Smooth muscle cell (in vitro differentiated cells): ENCODE measurements at regions not wholly inside any gene's neighbourhood (a gene's known extent, or its start where the extent isn't known, plus 50 kb on each side); places are given as distances from the start of the nearest gene placed in this dataset.

ENCODE experiments used
- DNase-seq: peaks from one replicate; lab custom pipeline; 2025; ENCODE audit not compliant: unreplicated experiment; lab: John Stamatoyannopoulos, UW
- H2AFZ ChIP-seq: fragments of 200-600 bp; sonication (generic); 2 replicates; pipeline ENCODE4 v1.6.0; 2016; ENCODE audit warnings: antibody characterized with exemption, low read depth, mild to moderate bottlenecking
- H3F3A ChIP-seq: fragments of 200-600 bp; sonication (generic); 2 replicates; pipeline ENCODE4 v1.6.0; 2017; ENCODE audit warnings: antibody characterized with exemption, low read depth
- H3K27ac ChIP-seq: fragments of 200-600 bp; sonication (generic); 2 replicates; pipeline ENCODE4 v1.5.1; 2016; ENCODE audit warnings: low read depth, mild to moderate bottlenecking
- H3K27me3 ChIP-seq: fragments of 200-600 bp; sonication (generic); 2 replicates; pipeline ENCODE4 v1.6.1; 2016; ENCODE audit warnings: low read depth, mild to moderate bottlenecking
- H3K36me3 ChIP-seq: fragments of 200-600 bp; sonication (generic); 2 replicates; pipeline ENCODE4 v1.5.1; 2016; ENCODE audit warnings: low read depth
- H3K4me1 ChIP-seq: fragments of 200-600 bp; sonication (generic); 2 replicates; pipeline ENCODE4 v1.5.1; 2016; ENCODE audit warnings: low read depth
- H3K4me2 ChIP-seq: fragments of 200-600 bp; sonication (generic); 2 replicates; pipeline ENCODE4 v1.6.0; 2016; ENCODE audit warnings: mild to moderate bottlenecking
- H3K4me3 ChIP-seq: fragments of 200-600 bp; sonication (generic); 2 replicates; pipeline ENCODE4 v1.5.1; 2016; ENCODE audit warnings: mild to moderate bottlenecking
- H3K79me2 ChIP-seq: fragments of 200-600 bp; sonication (generic); 2 replicates; pipeline ENCODE4 v1.6.0; 2016; ENCODE audit warnings: low read depth, mild to moderate bottlenecking
- H3K9ac ChIP-seq: fragments of 200-600 bp; sonication (generic); 2 replicates; pipeline ENCODE4 v1.6.0; 2016; ENCODE audit warnings: low read depth
- H3K9me3 ChIP-seq: fragments of 200-600 bp; sonication (generic); replicated peaks from 2 replicates; pipeline ENCODE4 v1.5.1; 2016; ENCODE audit warnings: low read depth
- H4K20me1 ChIP-seq: fragments of 200-600 bp; sonication (generic); 2 replicates; pipeline ENCODE4 v1.6.0; 2016; ENCODE audit warnings: low read depth
- WGBS: methylation state at CpG from one replicate; pipeline ENCODE4 v1.1.7; 2016; ENCODE audit warnings: low lambda C conversion rate; 5-methylcytosine and 5-hydroxymethylcytosine counted together
- TF ChIP-seq, protein P1 (sequence below): fragments of 200-600 bp; sonication (generic); IDR thresholded peaks from 2 replicates; pipeline ENCODE4 v1.5.1; 2017; ENCODE audit warnings: borderline replicate concordance, mild to moderate bottlenecking, antibody characterized with exemption; ENCODE audit not compliant: insufficient read depth, poor library complexity, severe bottlenecking

DNA sequence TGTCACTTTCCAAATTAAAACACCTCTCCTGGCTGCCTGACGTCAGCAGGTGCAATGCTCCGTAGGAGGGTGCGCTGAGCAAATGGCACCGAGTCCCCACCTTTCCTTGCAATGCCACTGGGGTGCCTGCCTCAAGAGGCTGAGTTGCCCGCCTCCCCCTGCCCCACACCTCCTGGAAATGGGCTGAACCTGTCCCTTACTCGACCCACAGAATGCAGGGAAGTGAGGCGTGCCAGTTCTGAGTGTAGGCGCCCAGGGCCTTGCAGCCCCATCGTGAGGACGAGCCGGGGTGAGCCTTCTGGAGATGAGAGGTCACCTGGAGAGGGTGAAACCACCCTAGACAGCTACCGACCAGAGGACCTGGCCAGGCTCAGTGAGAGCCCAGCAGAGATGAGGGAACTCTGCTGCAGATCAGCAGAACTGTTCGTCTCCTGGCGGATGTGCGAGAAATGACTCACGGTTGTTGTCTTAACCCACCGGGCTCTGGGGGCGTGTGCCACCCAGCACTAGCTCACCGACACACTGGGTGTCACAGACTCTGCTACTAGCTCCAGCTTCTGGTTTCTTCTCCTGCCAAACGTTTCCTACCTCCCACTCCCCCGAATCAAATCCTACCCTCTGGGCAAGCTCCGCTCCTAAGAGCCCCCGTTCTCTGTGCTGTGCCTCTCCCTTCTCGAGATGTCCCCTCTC lies 168.7 kb upstream of the HDAC4 start:
- no peak overlapping the region for H2AFZ ChIP-seq
- H3K4me1 ChIP-seq = peaks cover 8% of the 10 kb centered on the region
- no peaks in the 10 kb centered on the region for H4K20me1 ChIP-seq
- H3K4me3 ChIP-seq = no peak overlapping the region
- WGBS = 66% methylated on average over 24 of the region's 24 CpGs
- no peak overlapping the region for H3K9ac ChIP-seq
- TF ChIP-seq, protein P1, sequence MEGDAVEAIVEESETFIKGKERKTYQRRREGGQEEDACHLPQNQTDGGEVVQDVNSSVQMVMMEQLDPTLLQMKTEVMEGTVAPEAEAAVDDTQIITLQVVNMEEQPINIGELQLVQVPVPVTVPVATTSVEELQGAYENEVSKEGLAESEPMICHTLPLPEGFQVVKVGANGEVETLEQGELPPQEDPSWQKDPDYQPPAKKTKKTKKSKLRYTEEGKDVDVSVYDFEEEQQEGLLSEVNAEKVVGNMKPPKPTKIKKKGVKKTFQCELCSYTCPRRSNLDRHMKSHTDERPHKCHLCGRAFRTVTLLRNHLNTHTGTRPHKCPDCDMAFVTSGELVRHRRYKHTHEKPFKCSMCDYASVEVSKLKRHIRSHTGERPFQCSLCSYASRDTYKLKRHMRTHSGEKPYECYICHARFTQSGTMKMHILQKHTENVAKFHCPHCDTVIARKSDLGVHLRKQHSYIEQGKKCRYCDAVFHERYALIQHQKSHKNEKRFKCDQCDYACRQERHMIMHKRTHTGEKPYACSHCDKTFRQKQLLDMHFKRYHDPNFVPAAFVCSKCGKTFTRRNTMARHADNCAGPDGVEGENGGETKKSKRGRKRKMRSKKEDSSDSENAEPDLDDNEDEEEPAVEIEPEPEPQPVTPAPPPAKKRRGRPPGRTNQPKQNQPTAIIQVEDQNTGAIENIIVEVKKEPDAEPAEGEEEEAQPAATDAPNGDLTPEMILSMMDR = no peak
- no peaks in the 10 kb centered on the region for H3K27me3 ChIP-seq
- no peaks in the 10 kb centered on the region for H3K9me3 ChIP-seq
- H3K36me3 ChIP-seq = no peaks in the 10 kb centered on the region
- no peak overlapping the region for H3K27ac ChIP-seq
- DNase-seq = no peak
- H3K4me2 ChIP-seq = no peak overlapping the region
- no peaks in the 10 kb centered on the region for H3F3A ChIP-seq
- H3K79me2 ChIP-seq = no peaks in the 10 kb centered on the region

GRCh38 chr2:239568601-239569000 lies 167.8 kb upstream of the HDAC4 start:
- Histone ChIP-seq H3K79me2 (no peaks in the 10 kb centered on the region), H3K27ac (no peak overlapping the region), H3K4me1 (no peaks in the 10 kb centered on the region), H3K9ac (no peak overlapping the region), H3K36me3 (no peaks in the 10 kb centered on the region), H3K4me2 (no peak overlapping the region), H3K9me3 (no peaks in the 10 kb centered on the region), H2AFZ (no peak overlapping the region), H4K20me1 (no peaks in the 10 kb centered on the region), H3K4me3 (no peak overlapping the region), H3F3A (no peaks in the 10 kb centered on the region), H3K27me3 (no peaks in the 10 kb centered on the region)
- DNase-seq = no peak
- TF ChIP-seq, protein P1 = no peak
- WGBS = 81% methylated on average over 4 of the region's 4 CpGs

GRCh38 chr2:239567786-239568185 lies 167.0 kb upstream of the HDAC4 start:
- H4K20me1 ChIP-seq = no peaks in the 10 kb centered on the region
- peak overlapping the region; percentile 61 for H3K4me2 ChIP-seq
- no peaks in the 10 kb centered on the region for H3K36me3 ChIP-seq
- no peaks in the 10 kb centered on the region for H3K79me2 ChIP-seq
- DNase-seq = no peak
- no peak overlapping the region for H3K4me3 ChIP-seq
- no peaks in the 10 kb centered on the region for H3K4me1 ChIP-seq
- TF ChIP-seq, protein P1 = no peak
- H3K27me3 ChIP-seq = peaks cover 8% of the 10 kb centered on the region
- WGBS = 95% methylated on average over 13 of the region's 13 CpGs
- no peak overlapping the region for H2AFZ ChIP-seq
- no peaks in the 10 kb centered on the region for H3K9me3 ChIP-seq
- H3K9ac ChIP-seq = no peak overlapping the region
- no peak overlapping the region for H3K27ac ChIP-seq
- H3F3A ChIP-seq = no peaks in the 10 kb centered on the region

DNA sequence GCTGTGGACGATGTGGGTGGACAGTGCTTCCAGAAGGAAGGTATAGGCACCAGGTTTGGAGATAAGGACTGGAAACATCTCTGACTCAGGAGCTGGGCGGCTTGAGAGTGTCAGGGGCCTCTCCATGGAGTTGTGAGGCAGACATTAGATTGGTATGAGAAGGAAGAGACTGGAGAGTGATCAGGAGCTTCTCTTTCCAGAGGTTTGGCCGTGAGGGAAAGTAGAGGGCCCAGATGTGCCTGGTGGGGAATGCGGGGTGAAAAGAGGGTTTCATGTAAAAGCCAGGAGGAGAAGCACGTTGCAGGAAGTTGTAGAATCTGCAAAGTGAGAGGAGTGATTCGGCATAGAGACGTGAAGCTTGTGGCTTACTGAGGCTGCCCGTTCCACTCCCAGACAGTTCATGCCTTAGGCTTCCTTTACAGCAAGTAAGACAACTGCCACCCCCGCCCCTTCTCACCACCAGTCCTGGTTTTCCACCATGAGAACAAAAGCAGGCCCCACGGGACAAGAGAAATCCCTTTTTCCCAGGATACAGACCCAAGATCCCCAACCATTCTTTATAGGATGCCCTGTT lies 166.3 kb upstream of the HDAC4 start:
- no peaks in the 10 kb centered on the region for H3K79me2 ChIP-seq
- DNase-seq = no peak
- WGBS = 44% methylated on average over 10 of the region's 10 CpGs
- H2AFZ ChIP-seq = peak overlapping the region; percentile 72
- H3K4me2 ChIP-seq = peak overlapping the region; percentile 61
- no peaks in the 10 kb centered on the region for H3K4me1 ChIP-seq
- H3K9me3 ChIP-seq = no peaks in the 10 kb centered on the region
- no peaks in the 10 kb centered on the region for H3K36me3 ChIP-seq
- no peaks in the 10 kb centered on the region for H4K20me1 ChIP-seq
- peak overlapping the region; percentile 12 for H3K27ac ChIP-seq
- H3F3A ChIP-seq = no peaks in the 10 kb centered on the region
- TF ChIP-seq, protein P1 = no peak
- H3K27me3 ChIP-seq = peaks cover 9% of the 10 kb centered on the region
- H3K9ac ChIP-seq = no peak overlapping the region
- no peak overlapping the region for H3K4me3 ChIP-seq
